ENCODE measurements at regions not wholly inside any gene's neighbourhood (a gene's known extent, or its start where the extent isn't known, plus 50 kb on each side); places are given as distances from the start of the nearest gene placed in this dataset.

DNA sequence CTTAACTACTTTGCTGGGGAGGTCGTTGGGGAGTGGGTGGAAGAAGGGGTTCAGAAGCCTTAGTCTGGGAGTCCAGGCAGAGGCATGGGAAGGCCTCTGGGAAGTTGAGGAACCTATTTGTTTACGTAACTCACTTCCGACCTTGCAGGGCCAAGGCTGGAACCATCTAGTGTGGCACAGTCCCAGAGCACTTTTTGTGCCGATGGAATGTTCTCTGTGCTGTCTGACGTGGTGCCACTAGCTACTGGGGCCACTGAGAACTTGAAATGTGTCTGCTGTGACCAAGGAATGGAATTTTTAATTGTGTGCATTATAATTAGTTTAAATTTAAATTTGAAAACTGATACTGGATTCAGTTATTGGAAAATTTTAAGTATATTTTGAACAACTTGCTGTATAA, 139.7 kb downstream of the FAM161A start:
- no peak overlapping the region for H2AK5ac ChIP-seq (ENCODE audit: low read depth, low read length)
- no peaks in the 10 kb centered on the region for H4K20me1 ChIP-seq (replicated peaks in 1 of 2; ENCODE audit: control insufficient read depth in 1 of 2, insufficient read depth in 2 of 2, low read length in 2 of 2)
- 0 out of 2 replicates have a peak overlapping the region, but pooled peaks have one; percentile 26 for H2AFZ ChIP-seq (ENCODE audit: low read length)
- FAIRE-seq = no peak
- H3K27ac ChIP-seq (ENCODE audit: low read depth, low read length) = no peak overlapping the region
- H2BK5ac ChIP-seq (ENCODE audit: low read depth, low read length) = no peak overlapping the region
- ChIA-PET POLR2A (ENCODE audit: partially characterized antibody) (interaction anchor here (0.8 kb wide), 1 partner anchor 25 kb away, joined by 3 read pairs; no protein-coding TSS in a partner anchor), CTCF (ENCODE audit: partially characterized antibody) (interaction anchor here (1.2 kb wide), 1 partner anchor 54 kb away, joined by 3 read pairs; no protein-coding TSS in a partner anchor)
- no peak overlapping the region for H3K56ac ChIP-seq (replicated peaks; ENCODE audit: insufficient read length, low read depth, low read length)
- no peaks in the 10 kb centered on the region for H3K4me1 ChIP-seq (replicated peaks in 1 of 4; ENCODE audit: control insufficient read depth in 3 of 4, insufficient read depth in 4 of 4, low read length in 3 of 4)
- H3K4me2 ChIP-seq (ENCODE audit: insufficient read depth in 1 of 2, low read depth in 2 of 2, low read length in 2 of 2) = no peak overlapping the region
- H3K36me3 ChIP-seq (ENCODE audit: control insufficient read depth in 2 of 4, insufficient read depth in 4 of 4, low read length in 3 of 4) = no peaks in the 10 kb centered on the region
- no peak overlapping the region for H3K14ac ChIP-seq (ENCODE audit: insufficient read length)
- no peak for DNase-seq (ENCODE audit: low read depth in 1 of 2, low spot score in 2 of 2)
- no peaks in the 10 kb centered on the region for H3K23me2 ChIP-seq (ENCODE audit: low read depth, low read length)
- no peak overlapping the region for H3K4ac ChIP-seq (replicated peaks; ENCODE audit: insufficient read length, low read depth, low read length)
- H3K18ac ChIP-seq (ENCODE audit: extremely low read depth, low read length) = no peak overlapping the region
- H3K27me3 ChIP-seq (replicated peaks in 1 of 4; ENCODE audit: control insufficient read depth in 3 of 4, extremely low read depth in 1 of 4, insufficient read depth in 3 of 4, low read length in 3 of 4) = no peaks in the 10 kb centered on the region
- no peak overlapping the region for H4K91ac ChIP-seq (replicated peaks; ENCODE audit: insufficient read length, low read length)
- no peak overlapping the region for H3K4me3 ChIP-seq (ENCODE audit: extremely low read depth in 1 of 4, insufficient read depth in 2 of 4, low read depth in 3 of 4, low read length in 4 of 4)
- H2BK20ac ChIP-seq (ENCODE audit: low read length) = no peak overlapping the region
- H3K23ac ChIP-seq (ENCODE audit: insufficient read length) = no peak overlapping the region
- H2BK120ac ChIP-seq (replicated peaks; ENCODE audit: low read depth, low read length) = no peak overlapping the region
- H3K79me2 ChIP-seq (ENCODE audit: control insufficient read depth in 1 of 2, insufficient read depth in 2 of 2, low read length in 2 of 2) = no peaks in the 10 kb centered on the region
- no peak overlapping the region for H4K5ac ChIP-seq (ENCODE audit: insufficient read length, low read depth, low read length)
- no peak overlapping the region for H2BK15ac ChIP-seq (ENCODE audit: low read length)
- H2BK12ac ChIP-seq (ENCODE audit: low read depth, low read length) = no peak overlapping the region
- no peaks in the 10 kb centered on the region for H3K9me3 ChIP-seq (ENCODE audit: insufficient read depth in 2 of 2, low read depth in 1 of 2, low read length in 1 of 2)
- TF ChIP-seq, protein P1, sequence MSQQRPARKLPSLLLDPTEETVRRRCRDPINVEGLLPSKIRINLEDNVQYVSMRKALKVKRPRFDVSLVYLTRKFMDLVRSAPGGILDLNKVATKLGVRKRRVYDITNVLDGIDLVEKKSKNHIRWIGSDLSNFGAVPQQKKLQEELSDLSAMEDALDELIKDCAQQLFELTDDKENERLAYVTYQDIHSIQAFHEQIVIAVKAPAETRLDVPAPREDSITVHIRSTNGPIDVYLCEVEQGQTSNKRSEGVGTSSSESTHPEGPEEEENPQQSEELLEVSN (IDR thresholded peaks at IDR 0.05) = no peak
- no peak for TF ChIP-seq BACH1 (IDR thresholded peaks at IDR 0.05; ENCODE audit: low read length)
- TF ChIP-seq, protein P2, sequence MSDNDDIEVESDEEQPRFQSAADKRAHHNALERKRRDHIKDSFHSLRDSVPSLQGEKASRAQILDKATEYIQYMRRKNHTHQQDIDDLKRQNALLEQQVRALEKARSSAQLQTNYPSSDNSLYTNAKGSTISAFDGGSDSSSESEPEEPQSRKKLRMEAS (IDR thresholded peaks at IDR 0.05) = no peak
- TF ChIP-seq SRF (IDR thresholded peaks at IDR 0.05; ENCODE audit: low read depth, low read length) = no peak
- no peak for TF ChIP-seq CHD1 (IDR thresholded peaks at IDR 0.05; ENCODE audit: low read depth, low read length)
- no peak for TF ChIP-seq HDAC6 (IDR thresholded peaks at IDR 0.05; ENCODE audit: low read depth, low read length)
- no peak for TF ChIP-seq CTBP2 (IDR thresholded peaks at IDR 0.05; ENCODE audit: borderline replicate concordance, insufficient read depth, insufficient read length, low read length)
- TF ChIP-seq EGR1 (IDR thresholded peaks at IDR 0.05; ENCODE audit: borderline replicate concordance, low read depth, low read length) = no peak
- no peak for TF ChIP-seq JUND (IDR thresholded peaks at IDR 0.05; ENCODE audit: low read length)
- TF ChIP-seq CREB1 (IDR thresholded peaks at IDR 0.05) = no peak
- TF ChIP-seq EZH2 (IDR thresholded peaks at IDR 0.05; ENCODE audit: low read depth, low read length, severe bottlenecking) = no peak
- WGBS, 2 experiments (ENCODE audit: extremely low coverage in 1 of 2, insufficient coverage in 1 of 2, insufficient read length in 1 of 2, insufficient replicate concordance in 2 of 2, low coverage in 1 of 2, low lambda C conversion rate in 2 of 2, missing lambda C conversion rate in 1 of 2) = 90% methylated on average over 5 of the region's 5 CpGs; no CpG with 5 or more reads in 1 of the 2 experiments
- no peaks in the 10 kb centered on the region for H3K79me1 ChIP-seq (ENCODE audit: low read depth, low read length)
- H4K8ac ChIP-seq (ENCODE audit: extremely low read depth, insufficient read depth, low read length) = no peak overlapping the region
- H3K9ac ChIP-seq (replicated peaks in 1 of 4; ENCODE audit: extremely low read depth in 1 of 4, low read depth in 3 of 4, low read length in 3 of 4) = no peak overlapping the region

Measured in H1 (cell line).